Endothelial cell of umbilical vein (primary cell): ENCODE measurements at regions not wholly inside any gene's neighbourhood (a gene's known extent, or its start where the extent isn't known, plus 50 kb on each side); places are given as distances from the start of the nearest gene placed in this dataset.

Experiments
- BruUV-seq: library from RNA; stranded (reverse); fragments of 400-500 nt; replicated peaks from 2 replicates; lab custom pipeline; 2021; lab: Mats Ljungman, UMichigan
- CTCF ChIA-PET: fragments of 300-600, 350-600 bp; sonication (Branson Sonifier 250); formaldehyde crosslinking; loops from one replicate; lab custom pipeline; 2021; ENCODE audit warnings: antibody characterized with exemption, inconsistent platforms; lab: Charles Lee
- POLR2A ChIA-PET: fragments of 300-600, 350-600 bp; sonication (Branson Sonifier 250); formaldehyde crosslinking; loops from one replicate; lab custom pipeline; 2021; ENCODE audit warnings: antibody characterized with exemption, inconsistent platforms; lab: Charles Lee
- DNase-seq: peaks from one replicate; pipeline ENCODE4 v3.0.0-alpha.2; 2011; ENCODE audit warnings: low read depth, low spot score
- FAIRE-seq: peaks from 2 replicates; lab custom pipeline; 2011; peaks lifted over from hg19 to GRCh38; lab: Jason Lieb, UNC
- H2AFZ ChIP-seq: 2 replicates; pipeline ENCODE4 v1.6.0; 2012; ENCODE audit warnings: low read depth, low read length, control low read depth, inconsistent platforms
- H3K27ac ChIP-seq: 2 replicates; pipeline ENCODE4 v1.5.1; 2011; ENCODE audit warnings: low read depth, mild to moderate bottlenecking, control low read depth, low read length, moderate library complexity; ENCODE audit not compliant: insufficient read depth
- H3K27me3 ChIP-seq, 2 experiments: 2 replicates each; pipeline versions ENCODE4 v1.6.0 to v1.6.1; 2011; ENCODE audit warnings: low read length in 2 of 2, mixed read lengths in 1 of 2; ENCODE audit not compliant: control insufficient read depth in 2 of 2, insufficient read depth in 2 of 2
- H3K36me3 ChIP-seq, 2 experiments: 2 replicates in 1 of 2; 3 replicates in 1 of 2; pipeline ENCODE4 v1.5.1; 2011; ENCODE audit warnings: low read length in 2 of 2, mild to moderate bottlenecking in 1 of 2, moderate library complexity in 1 of 2; ENCODE audit not compliant: control insufficient read depth in 2 of 2, insufficient read depth in 2 of 2; ENCODE audit errors: extremely low read depth in 1 of 2
- H3K4me1 ChIP-seq: 3 replicates; pipeline ENCODE4 v1.5.1; 2011; ENCODE audit warnings: mild to moderate bottlenecking, low read length; ENCODE audit not compliant: control insufficient read depth, insufficient read depth; ENCODE audit errors: extremely low read depth
- H3K4me2 ChIP-seq: 2 replicates; pipeline ENCODE4 v1.6.1; 2011; ENCODE audit warnings: low read length, control low read depth, mixed read lengths; ENCODE audit not compliant: insufficient read depth
- H3K4me3 ChIP-seq, 3 experiments: fragments of 200-600 bp in 1 of 3; sonication (generic), shearing (Covaris generic) in 1 of 3; replicated peaks in 1 of 3; 2 replicates each; pipeline ENCODE4 v1.5.1; 2011 to 2016; ENCODE audit warnings: control low read depth in 3 of 3, low read length in 3 of 3, mild to moderate bottlenecking in 2 of 3, inconsistent platforms in 1 of 3, low read depth in 1 of 3, moderate library complexity in 1 of 3; ENCODE audit not compliant: insufficient read depth in 1 of 3
- H3K79me2 ChIP-seq: 2 replicates; pipeline ENCODE4 v1.6.0; 2012; ENCODE audit warnings: low read length, inconsistent platforms; ENCODE audit not compliant: control insufficient read depth, insufficient read depth
- H3K9ac ChIP-seq: replicated peaks from 2 replicates; pipeline ENCODE3; 2011; ENCODE audit warnings: low read length, control low read depth; ENCODE audit not compliant: insufficient read depth; ENCODE audit errors: extremely low read depth
- H3K9me1 ChIP-seq: replicated peaks from 3 replicates; pipeline ENCODE4 v1.6.0; 2011; ENCODE audit warnings: mild to moderate bottlenecking, low read length; ENCODE audit not compliant: control insufficient read depth, insufficient read depth; ENCODE audit errors: extremely low read depth
- H3K9me3 ChIP-seq: replicated peaks from 2 replicates; pipeline ENCODE4 v1.5.1; 2012; ENCODE audit warnings: low read length, inconsistent platforms; ENCODE audit not compliant: control insufficient read depth, insufficient read depth
- H4K20me1 ChIP-seq: replicated peaks from 2 replicates; pipeline ENCODE3; 2011; ENCODE audit warnings: mild to moderate bottlenecking, low read length; ENCODE audit not compliant: control insufficient read depth, insufficient read depth; ENCODE audit errors: extremely low read depth
- EZH2 ChIP-seq: IDR thresholded peaks from 2 replicates; pipeline ENCODE4 v1.6.1; 2012; ENCODE audit warnings: borderline replicate concordance, low read depth, mild to moderate bottlenecking, moderate library complexity, low read length, inconsistent platforms; ENCODE audit not compliant: severe bottlenecking
- FOS ChIP-seq: IDR thresholded peaks from 2 replicates; pipeline ENCODE4 v1.6.1; 2011; ENCODE audit warnings: mild to moderate bottlenecking, low read length, moderate library complexity, borderline replicate concordance; ENCODE audit not compliant: insufficient read depth
- GATA2 ChIP-seq: IDR thresholded peaks from 2 replicates; pipeline ENCODE4 v1.7.0; 2011; ENCODE audit warnings: low read depth, mild to moderate bottlenecking, moderate library complexity, mixed read lengths, low read length; ENCODE audit not compliant: insufficient read length, insufficient read depth
- JUN ChIP-seq: IDR thresholded peaks from 2 replicates; pipeline ENCODE4 v1.6.1; 2011; ENCODE audit warnings: borderline replicate concordance, low read depth; ENCODE audit not compliant: insufficient read length, insufficient read depth
- MYC ChIP-seq: IDR thresholded peaks from one replicate; pipeline ENCODE4 v1.6.1; 2011; ENCODE audit warnings: mild to moderate bottlenecking, low read depth, low read length
- POLR2A ChIP-seq: IDR thresholded peaks from 2 replicates; pipeline ENCODE4 v1.6.1; 2012; ENCODE audit warnings: low read depth, mild to moderate bottlenecking, control low read depth, low read length
- POLR2AphosphoS5 ChIP-seq: IDR thresholded peaks from 2 replicates; pipeline ENCODE4 v1.6.1; 2012; ENCODE audit warnings: low read depth, mild to moderate bottlenecking, control low read depth, low read length, moderate library complexity; ENCODE audit not compliant: insufficient read depth
- dilution Hi-C: fragments of 300-500 bp; cut with MboI; formaldehyde crosslinking; loops from one replicate; pipeline ENCODE4 v1.15.0; 2019; ENCODE audit warnings: low sequenced_read_pairs; ENCODE audit not compliant: extremely low pct_ligation_motif_present
- intact Hi-C: fragments of 100-400 bp; cut with micrococcal nuclease; formaldehyde crosslinking; loops from one replicate; pipeline ENCODE4 v1.10.0; 2022
- TF ChIP-seq, protein P1 (sequence below), 2 donors: IDR thresholded peaks; 1 replicate in 1 of 2; 2 replicates in 1 of 2; pipeline ENCODE4 v1.5.1; 2011; ENCODE audit warnings: low read length in 2 of 2, mild to moderate bottlenecking in 2 of 2, moderate library complexity in 2 of 2, control low read depth in 1 of 2, inconsistent platforms in 1 of 2, low read depth in 1 of 2; ENCODE audit not compliant: insufficient read depth in 1 of 2; ENCODE audit errors: extremely low read depth in 1 of 2
- TF ChIP-seq, protein P2 (sequence below): IDR thresholded peaks from 2 replicates; pipeline ENCODE4 v1.6.1; 2011; ENCODE audit not compliant: insufficient read depth, insufficient read length

DNA sequence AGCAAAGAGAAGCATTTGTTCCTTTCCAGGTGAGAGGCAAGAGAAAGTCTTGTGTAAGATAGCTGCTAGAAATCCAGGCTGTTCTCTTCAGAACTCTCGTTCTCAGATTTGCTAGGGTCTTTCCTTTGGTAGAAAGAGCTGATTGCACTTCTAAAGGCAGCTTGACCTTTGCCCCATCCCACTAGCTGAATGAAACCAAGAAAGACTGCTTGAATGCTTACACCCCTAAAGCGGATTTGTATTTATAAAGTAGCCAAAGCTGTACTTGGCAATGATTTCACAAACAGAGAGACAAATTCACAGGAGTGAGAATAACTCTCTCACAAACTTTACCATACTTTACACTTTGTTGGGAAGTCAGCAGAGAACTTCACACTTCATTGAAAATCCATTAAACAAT is 424.1 kb downstream of the TTLL7 start:
- dilution Hi-C loops: no loop called here
- Histone ChIP-seq H2AFZ (no peak overlapping the region), H3K79me2 (no peaks in the 10 kb centered on the region), H3K9me1 (no peaks in the 10 kb centered on the region), H3K9me3 (no peaks in the 10 kb centered on the region), H3K4me3 (no peak overlapping the region), H4K20me1 (no peaks in the 10 kb centered on the region), H3K4me1 (no peaks in the 10 kb centered on the region), H3K4me2 (no peak overlapping the region), H3K27me3 (no peaks in the 10 kb centered on the region), H3K9ac (no peak overlapping the region), H3K27ac (no peak overlapping the region), H3K36me3 (no peaks in the 10 kb centered on the region)
- intact Hi-C loops: no loop called here
- no TSS peak for BruUV-seq
- TF ChIP-seq POLR2A (no peak), FOS (no peak), POLR2AphosphoS5 (no peak), MYC (no peak), JUN (no peak), EZH2 (no peak), GATA2 (no peak)
- TF ChIP-seq, protein P1, sequence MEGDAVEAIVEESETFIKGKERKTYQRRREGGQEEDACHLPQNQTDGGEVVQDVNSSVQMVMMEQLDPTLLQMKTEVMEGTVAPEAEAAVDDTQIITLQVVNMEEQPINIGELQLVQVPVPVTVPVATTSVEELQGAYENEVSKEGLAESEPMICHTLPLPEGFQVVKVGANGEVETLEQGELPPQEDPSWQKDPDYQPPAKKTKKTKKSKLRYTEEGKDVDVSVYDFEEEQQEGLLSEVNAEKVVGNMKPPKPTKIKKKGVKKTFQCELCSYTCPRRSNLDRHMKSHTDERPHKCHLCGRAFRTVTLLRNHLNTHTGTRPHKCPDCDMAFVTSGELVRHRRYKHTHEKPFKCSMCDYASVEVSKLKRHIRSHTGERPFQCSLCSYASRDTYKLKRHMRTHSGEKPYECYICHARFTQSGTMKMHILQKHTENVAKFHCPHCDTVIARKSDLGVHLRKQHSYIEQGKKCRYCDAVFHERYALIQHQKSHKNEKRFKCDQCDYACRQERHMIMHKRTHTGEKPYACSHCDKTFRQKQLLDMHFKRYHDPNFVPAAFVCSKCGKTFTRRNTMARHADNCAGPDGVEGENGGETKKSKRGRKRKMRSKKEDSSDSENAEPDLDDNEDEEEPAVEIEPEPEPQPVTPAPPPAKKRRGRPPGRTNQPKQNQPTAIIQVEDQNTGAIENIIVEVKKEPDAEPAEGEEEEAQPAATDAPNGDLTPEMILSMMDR (IDR thresholded peaks at IDR 0.05; ENCODE audit: extremely low read depth in 1 of 2, insufficient read depth in 1 of 2, low read depth in 1 of 2, low read length in 2 of 2): no peak
- TF ChIP-seq, protein P2, sequence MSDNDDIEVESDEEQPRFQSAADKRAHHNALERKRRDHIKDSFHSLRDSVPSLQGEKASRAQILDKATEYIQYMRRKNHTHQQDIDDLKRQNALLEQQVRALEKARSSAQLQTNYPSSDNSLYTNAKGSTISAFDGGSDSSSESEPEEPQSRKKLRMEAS: no peak
- ChIA-PET CTCF (no interaction called here), POLR2A (no interaction called here)
- no peak for FAIRE-seq
- DNase-seq: no peak
